ENCODE measurements at regions not wholly inside any gene's neighbourhood (a gene's known extent, or its start where the extent isn't known, plus 50 kb on each side); places are given as distances from the start of the nearest gene placed in this dataset.

GRCh38 chr7:118327174-118327573 is 102.7 kb downstream of the ANKRD7 start:
- H3K4me1 ChIP-seq: no peaks in the 10 kb centered on the region
- no peak overlapping the region for H3K27ac ChIP-seq
- no peaks in the 10 kb centered on the region for H3K9me3 ChIP-seq
- TF ChIP-seq POLR2A (IDR thresholded peaks at IDR 0.05) (no peak), POLR2AphosphoS5 (IDR thresholded peaks at IDR 0.05; ENCODE audit: insufficient read depth in 1 of 2, low read depth in 1 of 2) (no peak)
- TF ChIP-seq, protein P1, sequence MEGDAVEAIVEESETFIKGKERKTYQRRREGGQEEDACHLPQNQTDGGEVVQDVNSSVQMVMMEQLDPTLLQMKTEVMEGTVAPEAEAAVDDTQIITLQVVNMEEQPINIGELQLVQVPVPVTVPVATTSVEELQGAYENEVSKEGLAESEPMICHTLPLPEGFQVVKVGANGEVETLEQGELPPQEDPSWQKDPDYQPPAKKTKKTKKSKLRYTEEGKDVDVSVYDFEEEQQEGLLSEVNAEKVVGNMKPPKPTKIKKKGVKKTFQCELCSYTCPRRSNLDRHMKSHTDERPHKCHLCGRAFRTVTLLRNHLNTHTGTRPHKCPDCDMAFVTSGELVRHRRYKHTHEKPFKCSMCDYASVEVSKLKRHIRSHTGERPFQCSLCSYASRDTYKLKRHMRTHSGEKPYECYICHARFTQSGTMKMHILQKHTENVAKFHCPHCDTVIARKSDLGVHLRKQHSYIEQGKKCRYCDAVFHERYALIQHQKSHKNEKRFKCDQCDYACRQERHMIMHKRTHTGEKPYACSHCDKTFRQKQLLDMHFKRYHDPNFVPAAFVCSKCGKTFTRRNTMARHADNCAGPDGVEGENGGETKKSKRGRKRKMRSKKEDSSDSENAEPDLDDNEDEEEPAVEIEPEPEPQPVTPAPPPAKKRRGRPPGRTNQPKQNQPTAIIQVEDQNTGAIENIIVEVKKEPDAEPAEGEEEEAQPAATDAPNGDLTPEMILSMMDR (IDR thresholded peaks at IDR 0.05): no peak
- no peaks in the 10 kb centered on the region for H3K36me3 ChIP-seq
- no peak overlapping the region for H3K4me3 ChIP-seq
- no peak for DNase-seq (ENCODE audit: extremely low spot score in 2 of 2)
- intact Hi-C loops (cut with DNase I): no loop called here
- no peaks in the 10 kb centered on the region for H3K27me3 ChIP-seq

- Histone ChIP-seq H3K27ac (no peak overlapping the region), H3K4me1 (no peaks in the 10 kb centered on the region), H3K36me3 (no peaks in the 10 kb centered on the region), H3K4me3 (no peak overlapping the region), H3K9me3 (no peaks in the 10 kb centered on the region), H3K27me3 (no peaks in the 10 kb centered on the region)
- no peak for DNase-seq (ENCODE audit: extremely low spot score in 2 of 2)
- no peak for TF ChIP-seq POLR2A (IDR thresholded peaks at IDR 0.05)
- TF ChIP-seq, protein P1 (IDR thresholded peaks at IDR 0.05): no peak
- no peak for TF ChIP-seq POLR2AphosphoS5 (IDR thresholded peaks at IDR 0.05; ENCODE audit: insufficient read depth in 1 of 2, low read depth in 1 of 2)
- intact Hi-C loops (cut with DNase I): no loop called here
These were observed 104.2 kb downstream of the ANKRD7 start for GRCh38 chr7:118328505-118329211.

- Histone ChIP-seq H3K4me1 (no peaks in the 10 kb centered on the region), H3K9me3 (no peaks in the 10 kb centered on the region), H3K36me3 (no peaks in the 10 kb centered on the region), H3K27me3 (no peaks in the 10 kb centered on the region), H3K4me3 (no peak overlapping the region), H3K27ac (no peak overlapping the region)
- intact Hi-C loops (cut with DNase I): no loop called here
- no peak for DNase-seq (ENCODE audit: extremely low spot score in 2 of 2)
- TF ChIP-seq POLR2A (IDR thresholded peaks at IDR 0.05) (no peak), POLR2AphosphoS5 (IDR thresholded peaks at IDR 0.05; ENCODE audit: insufficient read depth in 1 of 2, low read depth in 1 of 2) (no peak)
- TF ChIP-seq, protein P1 (IDR thresholded peaks at IDR 0.05): no peak
These were observed 105.9 kb downstream of the ANKRD7 start for GRCh38 chr7:118330388-118330787.

- no peaks in the 10 kb centered on the region for H3K4me1 ChIP-seq
- H3K4me3 ChIP-seq: no peak overlapping the region
- no peaks in the 10 kb centered on the region for H3K36me3 ChIP-seq
- TF ChIP-seq POLR2AphosphoS5 (IDR thresholded peaks at IDR 0.05; ENCODE audit: insufficient read depth in 1 of 2, low read depth in 1 of 2) (no peak), POLR2A (IDR thresholded peaks at IDR 0.05) (no peak)
- TF ChIP-seq, protein P1 (IDR thresholded peaks at IDR 0.05): no peak
- H3K9me3 ChIP-seq: no peaks in the 10 kb centered on the region
- no peak for DNase-seq (ENCODE audit: extremely low spot score in 2 of 2)
- no peaks in the 10 kb centered on the region for H3K27me3 ChIP-seq
- intact Hi-C loops (cut with DNase I): no loop called here
- H3K27ac ChIP-seq: no peak overlapping the region
These were observed 122.2 kb downstream of the ANKRD7 start for GRCh38 chr7:118346748-118347147.

DNA sequence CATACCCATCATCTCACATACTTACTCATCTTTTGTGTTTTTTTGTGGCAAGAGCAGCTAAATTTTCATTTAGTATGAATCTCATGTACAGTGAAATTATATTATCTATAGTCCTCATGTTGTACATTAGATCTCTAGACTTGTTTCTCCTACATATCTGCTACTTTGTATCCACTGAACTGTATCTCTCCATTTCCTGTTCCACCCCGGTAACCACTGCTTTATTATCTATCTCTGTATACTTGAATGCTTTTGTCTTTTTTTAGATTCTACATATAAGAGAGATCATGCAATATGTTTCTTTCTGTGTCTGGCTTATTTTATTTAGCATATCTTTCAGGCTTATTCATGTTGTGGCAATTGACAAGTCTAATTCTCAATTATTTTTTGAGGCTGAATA is 125.1 kb downstream of the ANKRD7 start:
- intact Hi-C loops (cut with DNase I): no loop called here
- TF ChIP-seq, protein P1 (IDR thresholded peaks at IDR 0.05): no peak
- no peak for TF ChIP-seq POLR2A (IDR thresholded peaks at IDR 0.05)
- no peak for TF ChIP-seq POLR2AphosphoS5 (IDR thresholded peaks at IDR 0.05; ENCODE audit: insufficient read depth in 1 of 2, low read depth in 1 of 2)
- H3K9me3 ChIP-seq: no peaks in the 10 kb centered on the region
- H3K4me3 ChIP-seq: no peak overlapping the region
- no peaks in the 10 kb centered on the region for H3K27me3 ChIP-seq
- no peaks in the 10 kb centered on the region for H3K36me3 ChIP-seq
- no peak for DNase-seq (ENCODE audit: extremely low spot score in 2 of 2)
- no peak overlapping the region for H3K27ac ChIP-seq
- H3K4me1 ChIP-seq: no peaks in the 10 kb centered on the region

Measured in vagina (tissue), 2 donors.